Neuron (in vitro differentiated cells): ENCODE measurements at regions not wholly inside any gene's neighbourhood (a gene's known extent, or its start where the extent isn't known, plus 50 kb on each side); places are given as distances from the start of the nearest gene placed in this dataset.
"Not testable (repeated sequence)": the region's sequence is repeated elsewhere in the genome, so short reads cannot be mapped to it uniquely, and the experiment has no call there.

Experiments used
- H2AFZ ChIP-seq: one replicate; pipeline ENCODE4 v1.6.1; 2013; ENCODE audit warnings: low read depth, mild to moderate bottlenecking, inconsistent platforms, low read length, moderate library complexity
- H3K27me3 ChIP-seq: one replicate; pipeline ENCODE4 v1.6.1; 2013; ENCODE audit warnings: low read length; ENCODE audit not compliant: insufficient read depth
- H3K36me3 ChIP-seq: one replicate; pipeline ENCODE4 v1.6.1; 2013; ENCODE audit warnings: low read length; ENCODE audit not compliant: insufficient read depth
- H3K4me1 ChIP-seq: one replicate; pipeline ENCODE4 v1.6.1; 2013; ENCODE audit warnings: low read length; ENCODE audit not compliant: insufficient read depth
- H3K4me3 ChIP-seq: 2 replicates; pipeline ENCODE4 v1.5.1; 2013; ENCODE audit warnings: mild to moderate bottlenecking, low read length, moderate library complexity
- H3K9me3 ChIP-seq: one replicate; pipeline ENCODE4 v1.6.1; 2013; ENCODE audit warnings: low read length

GRCh38 chr13:56718791-56719190 lies 421.9 kb upstream of the PRR20A start:
- Histone ChIP-seq H3K27me3 (no peaks in the 10 kb centered on the region), H3K9me3 (no peaks in the 10 kb centered on the region), H3K4me3 (no peak overlapping the region), H2AFZ (no peak overlapping the region), H3K36me3 (no peaks in the 10 kb centered on the region), H3K4me1 (no peaks in the 10 kb centered on the region)

GRCh38 chr13:56720841-56721240 lies 419.9 kb upstream of the PRR20A start:
- Histone ChIP-seq H2AFZ (no peak overlapping the region), H3K4me1 (no peaks in the 10 kb centered on the region), H3K27me3 (no peaks in the 10 kb centered on the region)

GRCh38 chr13:56735537-56735942 lies 405.2 kb upstream of the PRR20A start:
- Histone ChIP-seq H3K9me3 (no peaks in the 10 kb centered on the region), H3K4me3 (peak overlapping the region; percentile 55)

More at GRCh38 chr13:56720841-56721240, 419.9 kb upstream of the PRR20A start:
- Histone ChIP-seq H3K36me3 (no peaks in the 10 kb centered on the region), H3K9me3 (no peaks in the 10 kb centered on the region), H3K4me3 (no peak overlapping the region)

GRCh38 chr13:56736966-56737365 lies 403.8 kb upstream of the PRR20A start:
- Histone ChIP-seq H3K27me3 (no peaks in the 10 kb centered on the region), H3K4me3 (no peak overlapping the region), H3K4me1 (no peaks in the 10 kb centered on the region), H3K9me3 (no peaks in the 10 kb centered on the region), H2AFZ (no peak overlapping the region), H3K36me3 (no peaks in the 10 kb centered on the region)

More at GRCh38 chr13:56735537-56735942, 405.2 kb upstream of the PRR20A start:
- no peaks in the 10 kb centered on the region for H3K4me1 ChIP-seq
- H2AFZ ChIP-seq, result peak overlapping the region; percentile 48
- H3K36me3 ChIP-seq, result no peaks in the 10 kb centered on the region
- H3K27me3 ChIP-seq, result no peaks in the 10 kb centered on the region

GRCh38 chr13:56752636-56753035 lies 388.1 kb upstream of the PRR20A start:
- no peaks in the 10 kb centered on the region for H3K4me1 ChIP-seq
- no peaks in the 10 kb centered on the region for H3K9me3 ChIP-seq
- H2AFZ ChIP-seq, result no peak overlapping the region
- H3K27me3 ChIP-seq, result no peaks in the 10 kb centered on the region
- no peak overlapping the region for H3K4me3 ChIP-seq
- no peaks in the 10 kb centered on the region for H3K36me3 ChIP-seq

GRCh38 chr13:56755181-56755935 lies 385.4 kb upstream of the PRR20A start:
- no peaks in the 10 kb centered on the region for H3K36me3 ChIP-seq
- H2AFZ ChIP-seq, result no peak overlapping the region
- no peaks in the 10 kb centered on the region for H3K4me1 ChIP-seq
- no peaks in the 10 kb centered on the region for H3K9me3 ChIP-seq
- H3K4me3 ChIP-seq, result no peak overlapping the region
- no peaks in the 10 kb centered on the region for H3K27me3 ChIP-seq

- not testable (repeated sequence) for H3K36me3 ChIP-seq, H3K9me3 ChIP-seq, H2AFZ ChIP-seq, H3K4me3 ChIP-seq, H3K4me1 ChIP-seq, H3K27me3 ChIP-seq
These were observed 377.4 kb upstream of the PRR20A start for GRCh38 chr13:56763333-56763732.

GRCh38 chr13:56773148-56773547 lies 367.6 kb upstream of the PRR20A start:
- H3K4me1 ChIP-seq, result no peaks in the 10 kb centered on the region
- H3K9me3 ChIP-seq, result no peaks in the 10 kb centered on the region
- no peak overlapping the region for H3K4me3 ChIP-seq
- no peak overlapping the region for H2AFZ ChIP-seq
- no peaks in the 10 kb centered on the region for H3K27me3 ChIP-seq
- no peaks in the 10 kb centered on the region for H3K36me3 ChIP-seq

- Histone ChIP-seq H3K4me1 (no peaks in the 10 kb centered on the region), H3K36me3 (no peaks in the 10 kb centered on the region), H2AFZ (no peak overlapping the region), H3K27me3 (no peaks in the 10 kb centered on the region), H3K4me3 (no peak overlapping the region), H3K9me3 (no peaks in the 10 kb centered on the region)
These were observed 351.2 kb upstream of the PRR20A start for GRCh38 chr13:56789527-56789926.

GRCh38 chr13:56837161-56837560 lies 303.6 kb upstream of the PRR20A start:
- Histone ChIP-seq H3K4me1 (no peaks in the 10 kb centered on the region), H3K36me3 (no peaks in the 10 kb centered on the region), H2AFZ (no peak overlapping the region), H3K9me3 (no peaks in the 10 kb centered on the region), H3K4me3 (no peak overlapping the region), H3K27me3 (no peaks in the 10 kb centered on the region)

- no peaks in the 10 kb centered on the region for H3K27me3 ChIP-seq
These were observed 289.9 kb upstream of the PRR20A start for GRCh38 chr13:56850852-56851251.

GRCh38 chr13:56861476-56861875 lies 279.2 kb upstream of the PRR20A start:
- Histone ChIP-seq H3K4me3 (no peak overlapping the region), H3K9me3 (no peaks in the 10 kb centered on the region), H3K27me3 (no peaks in the 10 kb centered on the region), H3K36me3 (no peaks in the 10 kb centered on the region), H2AFZ (no peak overlapping the region), H3K4me1 (no peaks in the 10 kb centered on the region)

More at GRCh38 chr13:56850852-56851251, 289.9 kb upstream of the PRR20A start:
- Histone ChIP-seq H3K9me3 (no peaks in the 10 kb centered on the region), H3K36me3 (no peaks in the 10 kb centered on the region), H3K4me1 (peaks cover 4% of the 10 kb centered on the region), H3K4me3 (no peak overlapping the region), H2AFZ (no peak overlapping the region)

- Histone ChIP-seq H3K9me3 (no peaks in the 10 kb centered on the region), H2AFZ (no peak overlapping the region), H3K36me3 (no peaks in the 10 kb centered on the region), H3K4me3 (no peak overlapping the region), H3K27me3 (no peaks in the 10 kb centered on the region), H3K4me1 (no peaks in the 10 kb centered on the region)
These were observed 276.3 kb upstream of the PRR20A start for GRCh38 chr13:56864451-56864850.

- no peaks in the 10 kb centered on the region for H3K27me3 ChIP-seq
- H2AFZ ChIP-seq, result no peak overlapping the region
- H3K36me3 ChIP-seq, result no peaks in the 10 kb centered on the region
- no peaks in the 10 kb centered on the region for H3K9me3 ChIP-seq
- H3K4me1 ChIP-seq, result no peaks in the 10 kb centered on the region
- no peak overlapping the region for H3K4me3 ChIP-seq
These were observed 275.3 kb upstream of the PRR20A start for GRCh38 chr13:56865416-56865815.
